WTC11 (cell line): ENCODE measurements at regions not wholly inside any gene's neighbourhood (a gene's known extent, or its start where the extent isn't known, plus 50 kb on each side); places are given as distances from the start of the nearest gene placed in this dataset.

Experiments
- ATAC-seq: fragments of 200-7000 bp; cut with Tn5 transposase; 2 replicates; pipeline ENCODE4 v1.10.0; 2021; ENCODE audit warnings: mild to moderate bottlenecking, moderate library complexity
- CTCF ChIA-PET: fragments of 300-600 bp; sonication (Branson Sonifier 250); formaldehyde crosslinking; loops from one replicate; lab custom pipeline; 2021; ENCODE audit warnings: antibody characterized with exemption; lab: Charles Lee
- POLR2A ChIA-PET: fragments of 350-600 bp; sonication (Branson Sonifier 250); formaldehyde crosslinking; loops from one replicate; lab custom pipeline; 2021; ENCODE audit warnings: antibody characterized with exemption; lab: Charles Lee
- DNase-seq: peaks from one replicate; pipeline ENCODE4 v3.0.0; 2021; ENCODE audit warnings: low spot score
- H3K27ac Mint-ChIP-seq: 2 replicates; pipeline ENCODE4 v1.8.0; 2021; ENCODE audit warnings: mixed read lengths
- H3K27me3 Mint-ChIP-seq: 2 replicates; pipeline ENCODE4 v1.8.0; 2021; ENCODE audit warnings: low read depth, mild to moderate bottlenecking, moderate library complexity, mixed read lengths
- H3K36me3 Mint-ChIP-seq: 2 replicates; pipeline ENCODE4 v1.8.0; 2021; ENCODE audit warnings: mixed read lengths
- H3K4me1 Mint-ChIP-seq: 2 replicates; pipeline ENCODE4 v1.8.0; 2022; ENCODE audit warnings: mixed read lengths
- H3K4me3 Mint-ChIP-seq: 2 replicates; pipeline ENCODE4 v1.8.0; 2021; ENCODE audit warnings: mild to moderate bottlenecking, moderate library complexity, mixed read lengths
- H3K9me3 Mint-ChIP-seq: 2 replicates; pipeline ENCODE4 v1.8.0; 2021; ENCODE audit warnings: mixed read lengths
- CBFB ChIP-seq: sonication (generic); formaldehyde crosslinking; IDR thresholded peaks from 2 replicates; pipeline ENCODE4 v1.8.1; 2022; ENCODE audit warnings: mild to moderate bottlenecking, low read depth, missing genetic modification reagents
- CREB1 ChIP-seq: sonication (generic); formaldehyde crosslinking; IDR thresholded peaks from 2 replicates; pipeline ENCODE4 v1.8.0; 2023; ENCODE audit warnings: mild to moderate bottlenecking, missing genetic modification reagents
- CREM ChIP-seq: sonication (generic); formaldehyde crosslinking; IDR thresholded peaks from 2 replicates; pipeline ENCODE4 v1.8.1; 2022; ENCODE audit warnings: mild to moderate bottlenecking, missing genetic modification reagents, moderate library complexity
- FOXJ3 ChIP-seq: sonication (generic); formaldehyde crosslinking; IDR thresholded peaks from 2 replicates; pipeline ENCODE4 v1.9.0; 2021; ENCODE audit warnings: missing genetic modification reagents, mild to moderate bottlenecking, borderline replicate concordance
- FOXK1 ChIP-seq: sonication (generic); formaldehyde crosslinking; IDR thresholded peaks from 2 replicates; pipeline ENCODE4 v1.8.0; 2022; ENCODE audit warnings: mild to moderate bottlenecking, moderate library complexity, missing genetic modification reagents
- JUN ChIP-seq: sonication (generic); formaldehyde crosslinking; IDR thresholded peaks from 2 replicates; pipeline ENCODE4 v1.8.0; 2023; ENCODE audit warnings: mild to moderate bottlenecking, missing genetic modification reagents
- MXD4 ChIP-seq: fragments of 250-450 bp; sonication (Bioruptor Pico); IDR thresholded peaks from 2 replicates; pipeline ENCODE4 v1.8.0; 2021; ENCODE audit warnings: mild to moderate bottlenecking, moderate library complexity, borderline replicate concordance
- NFE2L1 ChIP-seq: sonication (generic); formaldehyde crosslinking; IDR thresholded peaks from 2 replicates; pipeline ENCODE4 v1.8.1; 2023; ENCODE audit warnings: missing genetic modification reagents
- NFYB ChIP-seq: sonication (generic); formaldehyde crosslinking; conservative IDR thresholded peaks from 2 replicates; pipeline ENCODE4 v1.8.0; 2022; ENCODE audit warnings: low read depth, missing genetic modification reagents
- OVOL2 ChIP-seq: fragments of 250-450 bp; sonication (Bioruptor Pico); IDR thresholded peaks from 2 replicates; pipeline ENCODE4 v1.9.0; 2021; ENCODE audit warnings: mild to moderate bottlenecking, borderline replicate concordance
- RELA ChIP-seq: sonication (generic); formaldehyde crosslinking; IDR thresholded peaks from 2 replicates; pipeline ENCODE4 v1.8.1; 2022; ENCODE audit warnings: missing genetic modification reagents, mild to moderate bottlenecking, borderline replicate concordance
- TEAD1 ChIP-seq: sonication (generic); formaldehyde crosslinking; IDR thresholded peaks from 2 replicates; pipeline ENCODE4 v1.8.0; 2022; ENCODE audit warnings: mild to moderate bottlenecking, missing genetic modification reagents
- ZNF232 ChIP-seq: sonication (generic); formaldehyde crosslinking; IDR thresholded peaks from 2 replicates; pipeline ENCODE4 v1.8.0; 2022; ENCODE audit warnings: mild to moderate bottlenecking, missing genetic modification reagents
- ZNF263 ChIP-seq: sonication (generic); formaldehyde crosslinking; IDR thresholded peaks from 2 replicates; pipeline ENCODE4 v1.8.1; 2022; ENCODE audit warnings: low read depth, mild to moderate bottlenecking, moderate library complexity, missing genetic modification reagents
- ZNF423 ChIP-seq: fragments of 250-450 bp; sonication (Bioruptor Pico); IDR thresholded peaks from 2 replicates; pipeline ENCODE4 v2.1.2; 2022; ENCODE audit warnings: mild to moderate bottlenecking, moderate library complexity
- TF ChIP-seq, protein P1 (sequence below): sonication (generic); formaldehyde crosslinking; IDR thresholded peaks from 2 replicates; pipeline ENCODE4 v1.8.1; 2023; ENCODE audit warnings: mild to moderate bottlenecking, missing genetic modification reagents, borderline replicate concordance
- TF ChIP-seq, protein P2 (sequence below): sonication (generic); formaldehyde crosslinking; conservative IDR thresholded peaks from 2 replicates; pipeline ENCODE4 v1.8.1; 2022; ENCODE audit warnings: mild to moderate bottlenecking, missing genetic modification reagents
- TF ChIP-seq, protein P3 (sequence below): sonication (generic); formaldehyde crosslinking; IDR thresholded peaks from 2 replicates; pipeline ENCODE4 v1.8.0; 2023; ENCODE audit warnings: mild to moderate bottlenecking, missing genetic modification reagents
- TF ChIP-seq, protein P4 (sequence below): sonication (generic); formaldehyde crosslinking; IDR thresholded peaks from 2 replicates; pipeline ENCODE4 v1.8.1; 2022; ENCODE audit warnings: low read depth, mild to moderate bottlenecking, moderate library complexity, missing genetic modification reagents, borderline replicate concordance
- TF ChIP-seq, protein P5 (sequence below): sonication (generic); formaldehyde crosslinking; IDR thresholded peaks from 2 replicates; pipeline ENCODE4 v1.8.1; 2023; ENCODE audit warnings: mild to moderate bottlenecking, missing genetic modification reagents, moderate library complexity

DNA sequence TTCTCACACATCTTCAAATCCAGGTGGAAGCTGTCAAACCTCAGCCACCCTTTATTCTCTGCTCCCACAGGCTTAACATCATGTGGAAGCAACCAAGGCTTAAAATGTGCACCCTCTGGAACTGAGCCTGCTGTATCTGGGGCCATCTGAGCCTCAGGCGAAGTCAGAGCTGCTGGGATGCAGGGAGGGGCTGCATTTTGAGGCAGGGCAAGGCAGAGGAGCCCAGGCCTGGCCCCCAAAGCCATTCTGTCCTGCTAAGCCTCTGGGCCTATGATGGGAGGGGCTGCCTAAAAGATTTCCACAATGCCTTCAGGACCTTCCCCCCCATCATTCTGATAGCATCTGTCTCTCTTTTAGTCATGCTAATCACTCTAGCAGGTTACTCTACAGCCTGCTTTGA lies 51.7 kb upstream of the COBL start (continued):
- TF ChIP-seq, protein P1, sequence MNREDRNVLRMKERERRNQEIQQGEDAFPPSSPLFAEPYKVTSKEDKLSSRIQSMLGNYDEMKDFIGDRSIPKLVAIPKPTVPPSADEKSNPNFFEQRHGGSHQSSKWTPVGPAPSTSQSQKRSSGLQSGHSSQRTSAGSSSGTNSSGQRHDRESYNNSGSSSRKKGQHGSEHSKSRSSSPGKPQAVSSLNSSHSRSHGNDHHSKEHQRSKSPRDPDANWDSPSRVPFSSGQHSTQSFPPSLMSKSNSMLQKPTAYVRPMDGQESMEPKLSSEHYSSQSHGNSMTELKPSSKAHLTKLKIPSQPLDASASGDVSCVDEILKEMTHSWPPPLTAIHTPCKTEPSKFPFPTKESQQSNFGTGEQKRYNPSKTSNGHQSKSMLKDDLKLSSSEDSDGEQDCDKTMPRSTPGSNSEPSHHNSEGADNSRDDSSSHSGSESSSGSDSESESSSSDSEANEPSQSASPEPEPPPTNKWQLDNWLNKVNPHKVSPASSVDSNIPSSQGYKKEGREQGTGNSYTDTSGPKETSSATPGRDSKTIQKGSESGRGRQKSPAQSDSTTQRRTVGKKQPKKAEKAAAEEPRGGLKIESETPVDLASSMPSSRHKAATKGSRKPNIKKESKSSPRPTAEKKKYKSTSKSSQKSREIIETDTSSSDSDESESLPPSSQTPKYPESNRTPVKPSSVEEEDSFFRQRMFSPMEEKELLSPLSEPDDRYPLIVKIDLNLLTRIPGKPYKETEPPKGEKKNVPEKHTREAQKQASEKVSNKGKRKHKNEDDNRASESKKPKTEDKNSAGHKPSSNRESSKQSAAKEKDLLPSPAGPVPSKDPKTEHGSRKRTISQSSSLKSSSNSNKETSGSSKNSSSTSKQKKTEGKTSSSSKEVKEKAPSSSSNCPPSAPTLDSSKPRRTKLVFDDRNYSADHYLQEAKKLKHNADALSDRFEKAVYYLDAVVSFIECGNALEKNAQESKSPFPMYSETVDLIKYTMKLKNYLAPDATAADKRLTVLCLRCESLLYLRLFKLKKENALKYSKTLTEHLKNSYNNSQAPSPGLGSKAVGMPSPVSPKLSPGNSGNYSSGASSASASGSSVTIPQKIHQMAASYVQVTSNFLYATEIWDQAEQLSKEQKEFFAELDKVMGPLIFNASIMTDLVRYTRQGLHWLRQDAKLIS = no peak
- no peak for TF ChIP-seq RELA (CRISPR knock-in tag)
- TF ChIP-seq, protein P2, sequence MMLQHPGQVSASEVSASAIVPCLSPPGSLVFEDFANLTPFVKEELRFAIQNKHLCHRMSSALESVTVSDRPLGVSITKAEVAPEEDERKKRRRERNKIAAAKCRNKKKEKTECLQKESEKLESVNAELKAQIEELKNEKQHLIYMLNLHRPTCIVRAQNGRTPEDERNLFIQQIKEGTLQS (CRISPR knock-in tag) = no peak

DNA sequence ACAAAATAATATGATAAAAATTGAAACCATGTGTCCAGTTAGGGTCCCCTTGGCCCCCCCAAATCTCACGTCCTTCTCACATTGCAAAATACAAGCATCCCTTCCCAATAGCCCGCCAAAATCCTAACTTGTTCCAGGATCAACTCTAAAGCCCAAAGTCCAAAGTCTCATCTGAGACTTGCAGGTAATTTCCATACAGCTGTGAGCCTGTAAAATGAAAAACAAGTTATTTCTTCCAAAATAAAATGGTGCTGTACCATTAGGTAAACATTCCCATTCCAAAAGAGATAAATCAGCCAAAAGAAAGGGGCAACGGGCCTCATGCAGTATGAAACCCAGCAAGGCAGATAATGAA lies 51.0 kb upstream of the COBL start:
- CTCF ChIA-PET = interaction anchor here (0.6 to 8.2 kb wide), 33 partner anchors 9 to 1275 kb away, joined by 3 to 234 read pairs (median 7); no protein-coding TSS in a partner anchor
- ATAC-seq (no peak), DNase-seq (no peak)
- H3K36me3 Mint-ChIP-seq = peaks cover 3% of the 10 kb centered on the region; the same call in 1 of the 2 replicates
- no peak overlapping the region for H3K27ac Mint-ChIP-seq
- H3K4me1 Mint-ChIP-seq = peaks cover 25% of the 10 kb centered on the region
- no peaks in the 10 kb centered on the region; the same call in 1 of the 2 replicates for H3K27me3 Mint-ChIP-seq
- POLR2A ChIA-PET = no interaction called here
- no peak overlapping the region for H3K4me3 Mint-ChIP-seq
- peaks cover 3% of the 10 kb centered on the region for H3K9me3 Mint-ChIP-seq
- TF ChIP-seq MXD4 (no peak), CBFB (no peak), ZNF232 (CRISPR knock-in tag) (no peak), CREM (no peak), CREB1 (CRISPR knock-in tag) (no peak), FOXJ3 (no peak), FOXK1 (no peak), NFYB (CRISPR knock-in tag) (no peak), OVOL2 (CRISPR knock-in tag) (no peak), ZNF423 (CRISPR knock-in tag) (no peak), ZNF263 (CRISPR knock-in tag) (no peak), NFE2L1 (CRISPR knock-in tag) (no peak), TEAD1 (CRISPR knock-in tag) (no peak), JUN (no peak)
- TF ChIP-seq, protein P3, sequence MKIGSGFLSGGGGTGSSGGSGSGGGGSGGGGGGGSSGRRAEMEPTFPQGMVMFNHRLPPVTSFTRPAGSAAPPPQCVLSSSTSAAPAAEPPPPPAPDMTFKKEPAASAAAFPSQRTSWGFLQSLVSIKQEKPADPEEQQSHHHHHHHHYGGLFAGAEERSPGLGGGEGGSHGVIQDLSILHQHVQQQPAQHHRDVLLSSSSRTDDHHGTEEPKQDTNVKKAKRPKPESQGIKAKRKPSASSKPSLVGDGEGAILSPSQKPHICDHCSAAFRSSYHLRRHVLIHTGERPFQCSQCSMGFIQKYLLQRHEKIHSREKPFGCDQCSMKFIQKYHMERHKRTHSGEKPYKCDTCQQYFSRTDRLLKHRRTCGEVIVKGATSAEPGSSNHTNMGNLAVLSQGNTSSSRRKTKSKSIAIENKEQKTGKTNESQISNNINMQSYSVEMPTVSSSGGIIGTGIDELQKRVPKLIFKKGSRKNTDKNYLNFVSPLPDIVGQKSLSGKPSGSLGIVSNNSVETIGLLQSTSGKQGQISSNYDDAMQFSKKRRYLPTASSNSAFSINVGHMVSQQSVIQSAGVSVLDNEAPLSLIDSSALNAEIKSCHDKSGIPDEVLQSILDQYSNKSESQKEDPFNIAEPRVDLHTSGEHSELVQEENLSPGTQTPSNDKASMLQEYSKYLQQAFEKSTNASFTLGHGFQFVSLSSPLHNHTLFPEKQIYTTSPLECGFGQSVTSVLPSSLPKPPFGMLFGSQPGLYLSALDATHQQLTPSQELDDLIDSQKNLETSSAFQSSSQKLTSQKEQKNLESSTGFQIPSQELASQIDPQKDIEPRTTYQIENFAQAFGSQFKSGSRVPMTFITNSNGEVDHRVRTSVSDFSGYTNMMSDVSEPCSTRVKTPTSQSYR = no peak
- TF ChIP-seq, protein P4, sequence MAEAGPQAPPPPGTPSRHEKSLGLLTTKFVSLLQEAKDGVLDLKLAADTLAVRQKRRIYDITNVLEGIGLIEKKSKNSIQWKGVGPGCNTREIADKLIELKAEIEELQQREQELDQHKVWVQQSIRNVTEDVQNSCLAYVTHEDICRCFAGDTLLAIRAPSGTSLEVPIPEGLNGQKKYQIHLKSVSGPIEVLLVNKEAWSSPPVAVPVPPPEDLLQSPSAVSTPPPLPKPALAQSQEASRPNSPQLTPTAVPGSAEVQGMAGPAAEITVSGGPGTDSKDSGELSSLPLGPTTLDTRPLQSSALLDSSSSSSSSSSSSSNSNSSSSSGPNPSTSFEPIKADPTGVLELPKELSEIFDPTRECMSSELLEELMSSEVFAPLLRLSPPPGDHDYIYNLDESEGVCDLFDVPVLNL (CRISPR knock-in tag) = no peak
- TF ChIP-seq, protein P5, sequence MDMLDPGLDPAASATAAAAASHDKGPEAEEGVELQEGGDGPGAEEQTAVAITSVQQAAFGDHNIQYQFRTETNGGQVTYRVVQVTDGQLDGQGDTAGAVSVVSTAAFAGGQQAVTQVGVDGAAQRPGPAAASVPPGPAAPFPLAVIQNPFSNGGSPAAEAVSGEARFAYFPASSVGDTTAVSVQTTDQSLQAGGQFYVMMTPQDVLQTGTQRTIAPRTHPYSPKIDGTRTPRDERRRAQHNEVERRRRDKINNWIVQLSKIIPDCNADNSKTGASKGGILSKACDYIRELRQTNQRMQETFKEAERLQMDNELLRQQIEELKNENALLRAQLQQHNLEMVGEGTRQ = no peak
